Fibroblast of mammary gland (primary cell): ENCODE measurements at regions not wholly inside any gene's neighbourhood (a gene's known extent, or its start where the extent isn't known, plus 50 kb on each side); places are given as distances from the start of the nearest gene placed in this dataset.

Source experiments
- DNase-seq: peaks from one replicate; pipeline ENCODE4 v3.0.0-alpha.2; 2010; ENCODE audit warnings: low read depth
- H3K4me3 ChIP-seq: 2 replicates; pipeline ENCODE4 v1.5.1; 2011; ENCODE audit warnings: low read depth, mild to moderate bottlenecking, low read length, moderate library complexity; ENCODE audit not compliant: control insufficient read depth
- CTCF ChIP-seq: conservative IDR thresholded peaks from 2 replicates; pipeline ENCODE4 v1.5.1; 2011; ENCODE audit warnings: low read depth, low read length, inconsistent platforms; ENCODE audit not compliant: control insufficient read depth, insufficient read depth

DNA sequence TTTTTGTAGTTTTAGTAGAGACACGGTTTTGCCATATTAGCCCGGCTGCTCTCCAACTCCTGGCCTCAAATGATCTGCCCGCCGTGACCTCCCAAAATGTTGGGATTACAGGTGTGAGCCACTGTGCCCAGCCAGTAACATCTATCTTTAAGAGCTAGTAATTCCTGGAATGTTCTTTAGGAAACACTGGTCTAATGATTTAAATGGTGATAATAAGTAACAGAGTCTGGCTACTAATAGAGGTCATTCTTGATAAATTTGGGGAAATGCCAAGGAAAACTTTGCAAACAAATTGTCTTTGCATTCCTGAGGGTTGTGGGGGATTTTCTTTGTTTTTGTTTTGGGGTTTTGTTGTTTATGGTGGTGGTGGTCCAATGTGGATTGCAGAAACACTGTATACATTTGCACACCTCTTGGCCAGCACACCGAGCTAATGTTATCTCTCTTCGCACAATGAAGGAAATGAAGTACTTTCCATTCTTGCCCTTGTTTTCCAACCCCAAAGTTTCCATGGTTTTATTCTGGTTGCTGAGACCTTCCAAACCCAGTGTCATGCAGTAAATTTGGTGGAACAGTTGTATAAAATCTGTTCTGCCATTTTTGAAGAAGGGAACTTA lies 51.3 kb upstream of the WIPF3 start:
- no peak for DNase-seq
- no peak overlapping the region for H3K4me3 ChIP-seq
- no peak for TF ChIP-seq CTCF
